HG03025 (cell line): ENCODE measurements at regions not wholly inside any gene's neighbourhood (a gene's known extent, or its start where the extent isn't known, plus 50 kb on each side); places are given as distances from the start of the nearest gene placed in this dataset.

Experiments
- ATAC-seq: cut with Tn5 transposase; IDR thresholded peaks from one replicate; pipeline ENCODE4 v1.9.1; 2021; ENCODE audit warnings: mild to moderate bottlenecking, moderate library complexity; ENCODE audit not compliant: unreplicated experiment, low FRiP score

DNA sequence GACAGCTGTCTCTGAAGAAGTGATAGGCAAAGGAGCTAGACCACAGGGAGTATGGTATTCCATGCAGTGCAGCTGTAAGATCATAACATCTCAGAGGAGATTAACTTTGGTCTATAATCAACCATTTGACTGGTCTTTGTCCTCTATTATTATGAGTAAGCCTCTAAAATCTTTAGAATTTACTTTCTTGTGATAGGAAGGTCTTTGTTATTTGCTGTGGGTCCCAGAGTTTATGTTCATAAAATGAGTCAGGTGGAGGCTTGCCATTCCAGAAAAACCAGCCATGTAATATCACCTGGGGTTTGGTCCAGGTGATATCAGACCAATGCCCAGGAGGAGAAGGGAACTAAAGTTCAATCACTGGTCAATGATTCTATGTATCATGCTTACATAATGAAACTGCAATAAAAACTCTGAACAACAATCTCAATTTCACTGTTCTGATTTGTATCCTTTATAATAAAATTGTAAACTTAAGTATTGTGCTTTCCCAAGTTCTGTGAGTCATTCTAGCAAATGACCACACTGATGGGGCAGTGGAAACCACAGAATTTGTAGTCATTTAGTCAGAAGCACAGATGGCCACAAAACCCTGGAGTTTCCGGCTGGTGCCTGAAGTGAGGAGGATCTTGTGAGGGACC, 239.6 kb upstream of the TRAM1L1 start:
- ATAC-seq = no peak

DNA sequence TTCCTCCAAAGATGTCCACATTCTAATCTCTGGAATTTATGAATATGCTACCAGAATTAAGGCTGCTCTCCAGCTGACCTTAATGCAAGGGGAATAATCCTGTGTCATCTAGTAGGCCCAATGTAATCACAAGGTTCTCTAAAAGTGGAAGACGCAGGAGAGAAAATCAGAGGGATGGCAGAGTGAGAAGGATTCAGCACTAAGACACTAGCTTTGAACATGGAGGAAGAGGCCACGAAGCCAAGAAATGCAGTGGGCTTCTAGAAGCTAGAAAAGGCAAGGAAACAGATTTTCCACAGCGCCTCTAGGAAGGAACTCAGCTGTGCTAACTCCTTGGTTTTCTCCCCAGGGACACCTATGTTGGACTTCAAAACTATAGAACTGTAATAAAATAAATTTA, 240.7 kb upstream of the TRAM1L1 start:
- no peak for ATAC-seq

DNA sequence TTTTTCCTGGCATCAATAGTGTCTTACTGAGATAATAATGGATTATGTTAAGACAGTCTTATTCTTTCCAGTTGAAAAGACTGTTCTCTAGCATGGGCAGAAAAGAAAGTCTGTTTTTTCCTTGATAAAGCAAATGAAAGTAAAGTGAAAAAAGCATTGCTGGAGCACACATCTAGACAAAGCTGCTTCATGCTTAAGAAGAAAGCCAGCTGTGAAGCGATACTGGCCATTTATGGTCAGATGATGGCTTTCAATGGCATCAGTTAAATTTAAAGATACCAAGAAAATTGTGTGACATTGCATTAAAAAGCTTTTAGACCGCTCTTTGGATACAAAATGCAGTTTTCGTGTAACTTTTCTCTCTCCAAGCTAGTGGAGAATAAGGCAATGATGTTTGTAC, 242.1 kb upstream of the TRAM1L1 start:
- no peak for ATAC-seq

DNA sequence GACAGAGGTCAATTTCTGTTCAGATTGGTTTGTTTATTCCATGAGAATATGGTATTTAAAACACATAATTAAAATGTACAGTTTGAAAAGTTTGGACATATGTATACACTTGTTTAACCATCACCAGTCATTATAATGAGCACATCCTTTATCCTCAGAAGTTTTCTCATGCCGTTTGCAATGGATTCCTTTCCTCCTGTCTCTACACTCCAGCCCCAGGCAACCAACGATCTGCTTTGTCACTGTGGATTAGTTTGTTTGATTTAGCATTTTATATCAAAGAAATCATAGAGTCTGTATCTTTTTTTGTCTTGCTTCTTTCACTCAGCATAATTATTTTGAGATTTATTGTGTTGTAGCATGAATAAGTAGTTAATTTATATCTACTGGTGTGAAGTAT, 243.0 kb upstream of the TRAM1L1 start:
- ATAC-seq = no peak

DNA sequence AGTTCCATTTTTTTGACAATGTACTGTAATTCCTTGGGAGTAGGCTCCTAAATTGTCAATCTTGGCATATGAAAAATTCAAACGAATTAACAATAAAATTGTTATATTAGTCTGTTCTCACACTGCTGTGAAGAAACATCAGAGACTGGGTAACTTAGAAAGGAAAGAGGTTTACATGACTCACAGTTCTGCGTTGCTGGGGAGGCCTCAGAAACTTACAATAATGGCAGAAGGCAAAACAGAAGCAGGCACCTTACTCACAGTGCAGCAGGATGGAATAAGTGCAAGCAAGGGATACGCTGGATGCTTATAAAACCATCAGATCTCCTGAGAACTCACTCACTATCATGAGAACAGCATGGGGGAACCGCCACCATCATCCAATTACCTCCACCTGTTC, 246.4 kb upstream of the TRAM1L1 start:
- ATAC-seq = no peak

DNA sequence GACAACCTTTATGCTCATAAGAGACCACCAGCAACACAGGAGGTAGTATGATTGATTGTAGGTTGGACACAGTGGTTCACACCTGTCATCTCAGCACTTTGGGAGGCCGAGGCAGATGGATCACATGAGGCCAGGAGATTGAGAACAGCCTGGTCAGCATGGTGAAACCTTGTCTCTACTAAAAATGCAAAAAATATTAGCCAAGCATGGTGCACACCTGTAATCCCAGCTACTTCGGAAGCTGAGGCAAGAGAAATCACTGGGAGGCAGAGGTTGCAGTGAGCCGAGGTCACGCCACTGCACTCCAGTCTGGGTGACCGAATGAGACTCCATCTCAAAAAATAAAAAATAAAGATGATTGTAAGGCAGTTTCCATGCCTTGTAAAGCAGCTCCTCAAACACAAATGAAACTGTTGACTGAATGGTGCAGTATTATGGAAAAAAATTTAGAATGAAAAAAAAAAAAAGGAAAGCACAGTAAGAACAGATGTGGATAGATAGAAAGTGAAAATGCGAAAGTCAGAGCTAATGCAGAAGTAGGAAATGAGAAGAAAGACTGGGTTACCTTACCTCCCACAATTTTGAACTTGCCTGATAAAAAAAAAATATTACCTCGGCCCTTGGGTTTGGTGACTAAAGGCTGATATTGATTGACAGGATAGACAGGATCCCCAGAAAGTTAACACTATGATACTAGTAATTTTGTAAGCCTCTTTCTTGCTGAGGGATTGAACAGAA, 249.2 kb upstream of the TRAM1L1 start:
- ATAC-seq = no peak

DNA sequence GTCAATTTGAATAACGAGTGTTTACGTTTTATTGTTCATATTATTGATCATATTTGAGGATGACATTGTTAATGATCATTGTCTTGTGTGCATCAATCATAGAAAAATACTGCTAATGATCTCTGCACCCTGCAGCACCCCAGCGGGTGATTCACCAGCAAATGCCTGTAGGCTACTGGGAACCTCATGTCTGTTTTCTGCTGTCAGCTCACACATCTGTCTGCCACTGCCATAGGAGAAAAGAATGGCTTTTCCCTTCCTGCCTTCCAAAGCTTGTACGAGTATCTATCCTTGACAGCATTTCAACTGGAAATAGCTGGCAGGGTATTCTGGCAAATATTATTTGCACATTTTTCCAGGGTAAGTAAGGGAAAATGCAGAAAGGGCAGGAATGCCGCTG, 272.1 kb upstream of the TRAM1L1 start:
- ATAC-seq = no peak

DNA sequence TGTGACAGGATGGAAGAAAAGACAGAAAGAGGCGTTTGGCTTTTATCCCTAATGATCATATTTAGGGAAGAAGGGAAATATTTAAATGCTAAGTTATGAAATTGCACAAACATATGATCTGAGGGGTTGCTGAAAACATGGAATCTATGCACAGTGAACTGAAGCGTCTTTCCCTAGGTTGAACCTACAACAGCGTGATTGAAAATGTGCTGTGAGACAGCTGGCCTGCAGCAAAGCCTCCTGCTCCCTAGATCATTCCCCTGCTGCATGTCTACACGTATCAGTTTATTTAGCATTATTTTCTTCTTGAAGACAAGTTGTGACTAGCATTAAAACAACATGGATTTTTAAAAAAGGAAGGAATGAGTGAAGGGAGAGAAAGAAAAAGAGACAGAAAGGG, 272.5 kb upstream of the TRAM1L1 start:
- ATAC-seq = no peak

DNA sequence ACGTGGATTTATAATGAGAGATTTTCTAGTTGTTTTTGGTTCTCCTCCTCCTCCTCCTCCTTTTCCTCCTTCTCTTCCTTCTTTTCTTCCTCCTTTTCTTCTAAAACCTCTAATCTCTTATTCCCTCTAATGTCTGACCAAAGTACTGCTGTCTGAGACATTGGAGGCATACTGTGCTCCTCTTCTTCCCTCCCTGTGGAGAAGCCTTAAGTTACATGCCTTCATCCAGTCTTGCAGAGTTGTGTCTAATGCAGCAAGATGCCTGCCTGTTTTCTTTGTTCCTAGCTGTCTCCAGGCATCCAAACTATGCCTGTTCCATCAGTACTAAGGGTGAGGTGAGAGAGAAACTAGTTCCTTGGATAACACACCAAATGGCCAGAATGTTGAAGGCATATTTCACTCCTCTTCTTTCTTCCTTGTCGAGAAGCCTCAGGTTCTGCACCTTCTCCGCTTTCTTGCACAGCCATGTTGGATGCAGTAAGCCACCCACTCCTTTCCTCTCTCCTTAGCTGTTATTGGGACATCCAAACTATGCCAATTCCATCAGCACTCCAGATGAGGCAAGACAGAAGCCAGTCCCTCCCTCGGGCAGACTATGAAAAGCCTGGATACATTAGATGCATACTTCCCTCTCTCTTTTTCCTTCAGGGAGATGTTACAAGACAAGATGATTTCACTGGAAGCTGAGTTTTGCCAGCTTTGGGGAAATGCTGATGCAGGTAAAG, 285.7 kb upstream of the TRAM1L1 start:
- ATAC-seq = no peak

DNA sequence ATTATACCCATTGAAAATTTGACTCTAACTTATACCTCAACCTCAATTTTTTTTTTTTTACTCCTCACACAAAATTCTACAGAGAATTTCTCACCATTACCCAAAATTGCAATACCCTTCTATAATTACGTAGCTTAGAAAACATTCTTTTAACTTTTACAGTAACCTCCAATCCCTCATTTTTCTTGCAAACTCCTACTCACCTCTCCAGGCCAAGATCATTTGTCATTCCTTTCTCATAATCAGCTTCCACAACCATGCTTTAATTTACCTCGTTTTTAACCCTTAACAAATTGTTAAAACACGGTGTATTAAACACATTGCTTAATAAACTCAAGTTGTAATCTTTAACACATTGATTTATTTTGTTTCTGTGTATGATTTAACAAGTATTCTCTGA, 289.7 kb upstream of the TRAM1L1 start:
- no peak for ATAC-seq

DNA sequence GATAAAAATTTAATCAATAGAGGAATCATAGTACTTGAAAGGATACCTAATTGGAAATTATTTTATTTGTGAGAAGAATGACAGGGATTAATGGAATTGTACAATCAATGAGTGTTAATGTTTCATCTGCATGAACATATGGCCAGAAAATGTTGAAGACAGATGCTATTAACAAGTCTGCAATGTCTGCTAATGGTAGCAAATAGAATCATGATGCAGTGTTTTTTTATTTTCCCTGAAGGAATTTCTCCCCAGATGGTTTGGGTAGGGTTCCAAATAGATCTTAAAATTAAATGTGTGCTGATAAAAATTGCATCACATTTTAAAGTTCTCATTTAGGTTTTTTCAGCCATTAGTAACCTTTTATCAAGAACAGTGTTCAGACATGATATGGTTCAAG, 291.3 kb upstream of the TRAM1L1 start:
- ATAC-seq = no peak

DNA sequence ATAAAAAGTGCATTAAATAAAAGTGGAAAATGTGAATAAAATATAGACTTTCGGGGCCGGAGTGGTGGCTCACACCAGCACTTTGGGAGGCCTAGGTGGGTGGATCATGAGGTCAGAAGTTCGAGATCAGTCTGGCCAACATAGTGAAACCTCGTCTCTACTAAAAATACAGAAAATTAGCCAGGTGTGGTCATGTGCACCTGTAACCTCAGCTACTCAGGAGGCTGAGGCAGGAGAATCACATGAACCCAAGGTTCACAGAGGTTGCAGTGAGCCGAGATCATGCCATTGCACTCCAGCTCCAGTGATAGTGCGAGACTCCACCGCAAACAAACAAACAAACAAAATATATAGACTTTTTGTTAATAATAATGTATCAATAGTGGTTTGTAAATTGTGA, 293.6 kb upstream of the TRAM1L1 start:
- no peak for ATAC-seq

DNA sequence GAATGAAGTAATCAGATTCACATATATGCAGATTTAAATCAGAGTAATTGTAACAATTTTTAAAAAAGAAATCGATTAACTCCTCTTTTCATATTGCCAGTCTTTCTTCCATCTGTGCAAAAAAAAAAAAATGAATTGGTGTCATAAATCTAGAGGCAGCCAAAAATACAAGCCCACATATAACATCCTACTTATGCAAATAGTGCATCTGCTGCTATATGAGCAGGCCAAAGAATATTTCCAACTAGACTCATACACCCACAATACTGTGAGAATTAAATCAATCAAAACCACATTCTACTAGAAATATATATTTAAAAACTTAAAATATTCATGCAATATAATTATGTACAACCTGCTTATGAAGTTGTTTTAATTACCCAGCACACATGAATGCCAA, 298.1 kb upstream of the TRAM1L1 start:
- no peak for ATAC-seq

DNA sequence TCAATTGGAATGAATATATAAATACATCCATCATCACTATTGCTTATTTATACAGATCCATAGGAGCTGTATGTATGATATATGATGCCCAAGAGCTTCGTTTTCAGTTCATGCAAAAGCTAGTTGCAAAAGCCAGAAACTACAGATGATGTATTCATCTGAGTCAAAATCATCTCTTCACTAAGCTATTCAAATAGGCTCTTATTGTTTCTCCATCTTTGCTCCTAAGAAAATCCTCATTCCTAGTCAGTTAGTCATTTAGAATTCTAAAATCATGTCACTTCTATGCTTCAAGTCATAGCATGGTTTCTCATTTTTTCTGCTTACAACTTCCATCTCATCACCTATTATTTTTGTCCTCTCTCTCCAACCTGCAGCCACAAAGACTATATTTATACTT, 300.1 kb upstream of the TRAM1L1 start:
- no peak for ATAC-seq

DNA sequence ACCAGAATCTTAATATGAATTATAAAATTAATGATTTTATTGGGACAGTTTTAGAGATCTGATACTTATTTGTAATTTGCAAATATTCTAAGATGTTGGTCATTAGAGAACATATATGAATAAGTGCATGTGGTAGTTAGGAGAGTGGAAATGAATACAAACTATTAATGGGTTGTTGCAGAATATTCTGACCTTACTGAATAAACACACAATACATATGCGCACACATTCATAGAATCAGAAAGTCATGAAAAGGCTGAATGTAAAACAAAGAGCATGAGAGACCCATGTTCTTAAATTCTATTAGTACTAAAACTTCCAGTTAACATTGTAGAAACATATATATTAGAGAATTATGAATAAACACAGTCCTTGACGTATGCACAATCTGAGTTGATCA, 301.7 kb upstream of the TRAM1L1 start:
- ATAC-seq = no peak

DNA sequence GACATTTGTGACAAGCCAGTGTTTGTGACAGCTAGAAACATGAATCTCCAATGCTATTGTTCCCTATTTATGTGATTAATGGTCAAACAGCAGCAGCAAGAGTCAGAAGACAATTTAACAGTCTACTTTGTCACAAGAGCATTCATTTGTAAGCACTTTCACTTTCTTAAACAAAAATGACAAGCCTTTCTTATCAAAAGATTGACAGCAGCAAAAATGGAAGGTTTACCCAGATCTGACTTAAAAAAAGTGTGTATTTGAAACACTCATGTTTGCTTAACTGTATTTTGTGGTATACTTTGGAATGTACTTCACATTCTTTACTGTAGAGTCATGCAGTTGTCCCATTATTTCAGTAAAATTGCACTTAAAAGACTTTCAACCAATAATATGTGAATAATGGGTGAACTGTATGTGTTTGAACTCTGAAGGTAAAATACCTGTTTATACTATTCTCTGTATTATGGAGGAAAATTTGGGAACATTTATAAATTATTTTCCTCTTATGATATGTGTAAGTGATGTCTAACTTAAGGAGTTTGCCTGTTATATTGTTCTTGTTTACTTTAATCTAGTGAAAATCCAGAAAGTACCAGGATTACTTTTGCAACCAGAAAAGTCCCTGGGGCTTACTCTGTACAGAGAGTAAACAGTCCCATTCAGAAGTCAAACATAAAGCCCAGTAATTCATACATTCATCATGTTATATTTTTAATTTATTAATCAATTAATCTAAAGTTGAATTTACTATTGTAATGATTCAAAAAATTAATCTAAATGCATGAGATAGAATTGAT, 314.9 kb upstream of the TRAM1L1 start:
- ATAC-seq = no peak

DNA sequence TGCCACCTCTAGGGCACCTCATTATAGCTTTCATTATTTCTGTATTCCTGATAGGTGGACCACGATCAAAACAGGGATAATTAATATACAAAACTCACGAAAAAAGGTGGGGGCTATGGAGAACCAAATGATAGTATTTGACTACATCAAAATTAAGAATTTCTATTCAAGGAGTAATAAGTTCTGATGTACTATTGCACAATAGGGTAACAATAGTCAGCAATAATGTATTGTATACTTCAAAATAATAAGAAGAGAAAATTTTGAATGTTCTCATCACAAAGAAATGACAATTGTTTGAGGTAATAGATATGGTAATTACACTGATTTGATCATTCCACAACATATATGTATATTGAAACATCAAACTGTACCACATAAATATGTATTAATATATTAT, 327.3 kb upstream of the TRAM1L1 start:
- ATAC-seq = no peak

DNA sequence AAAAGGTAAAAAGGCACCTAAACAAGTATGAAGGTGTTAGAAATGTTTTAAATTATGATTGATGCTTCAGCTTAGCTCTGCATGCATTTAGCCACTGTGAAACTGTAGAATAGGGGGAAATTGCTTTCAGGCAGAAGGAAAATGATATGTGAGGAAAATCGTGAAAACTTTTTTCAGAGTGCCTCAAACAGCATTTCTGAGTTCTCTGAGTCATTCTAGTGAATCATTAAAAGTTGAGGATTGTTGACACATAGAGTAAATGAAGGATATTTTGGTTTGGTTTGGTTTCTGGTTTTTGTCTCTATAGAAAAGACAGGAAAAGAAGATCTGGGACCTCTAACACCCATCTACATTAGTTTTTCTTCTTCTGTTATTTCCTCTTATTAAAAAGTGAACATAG, 332.5 kb upstream of the TRAM1L1 start:
- no peak for ATAC-seq

DNA sequence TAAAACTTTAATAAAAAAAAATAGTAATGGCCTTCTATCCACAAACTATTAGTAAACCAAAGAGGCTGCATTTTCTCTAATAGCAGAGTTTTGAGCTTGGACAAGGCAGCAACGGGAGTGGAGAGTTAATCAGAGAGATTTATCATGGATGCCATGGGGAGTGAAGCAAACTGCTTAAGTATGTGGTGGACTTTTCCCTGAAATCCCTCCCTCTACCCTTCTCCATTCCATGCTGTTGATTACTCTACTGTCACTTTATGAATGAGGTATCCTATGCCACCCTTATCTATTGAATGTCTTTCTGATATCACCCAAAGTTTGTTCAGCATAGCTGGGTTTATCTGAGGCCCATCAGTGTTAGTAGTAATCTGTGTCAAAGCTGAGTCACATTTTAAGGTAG, 335.6 kb upstream of the TRAM1L1 start:
- ATAC-seq = no peak

DNA sequence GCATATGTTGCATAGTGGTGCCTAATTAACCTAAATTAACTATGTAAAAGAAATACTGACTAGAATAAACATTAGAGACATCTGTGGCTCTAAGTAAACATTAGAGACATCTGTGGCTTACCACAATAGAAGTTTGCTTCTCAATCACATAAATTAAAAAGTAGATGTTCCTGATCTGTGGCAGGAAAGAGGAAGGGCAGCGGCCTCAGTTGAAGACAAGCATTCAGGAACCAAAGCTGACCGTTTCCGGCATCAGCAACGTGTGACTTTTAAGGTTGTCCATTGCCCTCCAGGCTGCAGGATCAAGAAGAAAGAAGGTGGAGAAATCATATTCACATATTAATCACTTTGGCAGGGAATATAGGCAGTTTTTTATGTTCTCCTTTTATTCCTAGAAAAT, 336.3 kb upstream of the TRAM1L1 start:
- ATAC-seq = no peak

DNA sequence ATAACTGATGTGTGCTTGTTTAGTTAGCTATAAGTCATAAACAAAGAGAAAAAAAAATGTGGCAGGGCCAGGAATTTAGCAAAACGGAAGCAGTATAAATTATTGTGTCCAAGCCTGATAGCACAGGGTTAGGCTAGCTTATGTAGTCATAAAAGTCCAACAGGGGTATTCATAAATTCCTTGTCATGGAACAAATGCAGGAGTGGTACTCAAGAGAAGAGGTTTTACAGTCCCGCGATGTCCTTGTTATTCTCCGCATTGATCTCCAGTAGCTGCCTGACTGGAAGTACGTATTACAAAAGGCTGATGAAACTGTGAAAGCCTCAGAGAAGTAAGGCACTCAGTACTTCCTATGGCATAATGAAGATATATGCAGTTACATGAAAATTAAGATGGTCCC, 336.9 kb upstream of the TRAM1L1 start:
- ATAC-seq = no peak
